Mammary epithelial cell (primary cell): ENCODE measurements at regions not wholly inside any gene's neighbourhood (a gene's known extent, or its start where the extent isn't known, plus 50 kb on each side); places are given as distances from the start of the nearest gene placed in this dataset.

ENCODE experiments used
- EZH2 ChIP-seq: IDR thresholded peaks from 2 replicates; pipeline ENCODE4 v1.6.1; 2012; ENCODE audit warnings: low read length, inconsistent platforms, borderline replicate concordance
- TF ChIP-seq, protein P1 (sequence below), 2 donors: IDR thresholded peaks in 1 of 2; conservative IDR thresholded peaks in 1 of 2; 2 replicates each; pipeline ENCODE4 v1.5.1; 2011 to 2012; ENCODE audit warnings: inconsistent platforms in 2 of 2, low read length in 2 of 2, mild to moderate bottlenecking in 2 of 2, control low read depth in 1 of 2, low read depth in 1 of 2; ENCODE audit not compliant: insufficient read depth in 1 of 2; ENCODE audit errors: extremely low read depth in 1 of 2

DNA sequence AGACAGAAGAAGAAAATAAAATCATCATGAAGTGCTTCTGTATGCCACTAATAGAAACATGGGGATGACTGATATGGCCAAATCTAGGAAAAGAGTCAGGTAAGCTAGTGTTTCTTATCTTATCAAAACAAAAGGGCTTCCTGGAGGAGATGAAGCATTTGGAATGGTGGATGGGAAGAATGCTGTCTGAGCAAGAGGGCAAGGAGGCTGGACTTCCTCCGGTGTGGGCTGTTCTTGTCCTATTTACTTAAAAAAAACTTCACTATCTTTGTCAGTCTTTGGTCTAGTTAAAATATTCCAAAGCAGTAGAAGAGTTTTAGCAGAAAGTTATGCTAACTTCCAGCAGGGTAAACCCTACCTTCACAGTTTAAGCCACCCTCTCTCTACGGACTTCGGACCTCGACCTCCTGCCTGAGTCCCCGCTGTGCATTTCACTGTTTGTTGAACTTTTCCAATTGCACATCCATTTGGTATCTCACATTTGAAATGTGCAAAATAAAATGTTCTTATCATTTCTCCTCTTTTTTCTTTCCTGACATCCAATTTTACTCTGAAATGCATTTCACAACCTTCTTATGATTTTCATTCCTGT, 64.8 kb upstream of the TSPAN2 start:
- no peak for TF ChIP-seq EZH2
- TF ChIP-seq, protein P1, sequence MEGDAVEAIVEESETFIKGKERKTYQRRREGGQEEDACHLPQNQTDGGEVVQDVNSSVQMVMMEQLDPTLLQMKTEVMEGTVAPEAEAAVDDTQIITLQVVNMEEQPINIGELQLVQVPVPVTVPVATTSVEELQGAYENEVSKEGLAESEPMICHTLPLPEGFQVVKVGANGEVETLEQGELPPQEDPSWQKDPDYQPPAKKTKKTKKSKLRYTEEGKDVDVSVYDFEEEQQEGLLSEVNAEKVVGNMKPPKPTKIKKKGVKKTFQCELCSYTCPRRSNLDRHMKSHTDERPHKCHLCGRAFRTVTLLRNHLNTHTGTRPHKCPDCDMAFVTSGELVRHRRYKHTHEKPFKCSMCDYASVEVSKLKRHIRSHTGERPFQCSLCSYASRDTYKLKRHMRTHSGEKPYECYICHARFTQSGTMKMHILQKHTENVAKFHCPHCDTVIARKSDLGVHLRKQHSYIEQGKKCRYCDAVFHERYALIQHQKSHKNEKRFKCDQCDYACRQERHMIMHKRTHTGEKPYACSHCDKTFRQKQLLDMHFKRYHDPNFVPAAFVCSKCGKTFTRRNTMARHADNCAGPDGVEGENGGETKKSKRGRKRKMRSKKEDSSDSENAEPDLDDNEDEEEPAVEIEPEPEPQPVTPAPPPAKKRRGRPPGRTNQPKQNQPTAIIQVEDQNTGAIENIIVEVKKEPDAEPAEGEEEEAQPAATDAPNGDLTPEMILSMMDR (conservative IDR thresholded peaks at IDR 0.05 in 1 of 2, IDR thresholded peaks at IDR 0.05 in 1 of 2; ENCODE audit: extremely low read depth in 1 of 2, insufficient read depth in 1 of 2, low read depth in 1 of 2, low read length in 2 of 2): no peak
